ENCODE measurements at regions not wholly inside any gene's neighbourhood (a gene's known extent, or its start where the extent isn't known, plus 50 kb on each side); places are given as distances from the start of the nearest gene placed in this dataset.

DNA sequence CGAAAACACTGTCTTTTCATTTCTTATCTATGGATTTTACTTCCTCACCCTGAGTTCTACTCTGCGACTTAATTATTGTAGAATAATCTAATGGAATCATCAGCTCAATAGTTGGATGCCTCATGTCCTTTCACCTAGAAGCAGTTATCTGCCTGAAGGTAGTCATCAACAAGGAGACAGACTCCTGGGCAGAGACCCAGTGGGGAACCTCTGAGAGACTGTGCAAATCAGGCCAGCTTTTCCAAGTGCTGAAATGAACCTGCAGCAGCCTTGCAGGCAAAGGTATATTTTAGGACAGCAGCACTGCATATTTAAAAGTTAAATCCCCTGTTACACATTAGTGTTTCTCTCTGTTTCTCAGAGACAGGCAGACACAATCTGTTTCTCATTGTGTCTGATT, 99.7 kb upstream of the STMND1 start:
- TF ChIP-seq GATA2 (IDR thresholded peaks at IDR 0.05; ENCODE audit: low read depth, low read length): no peak
- no peak for TF ChIP-seq GATA3 (IDR thresholded peaks at IDR 0.05; ENCODE audit: low read depth, low read length)
